Trophoblast cell (in vitro differentiated cells and primary cell): ENCODE measurements at regions not wholly inside any gene's neighbourhood (a gene's known extent, or its start where the extent isn't known, plus 50 kb on each side); places are given as distances from the start of the nearest gene placed in this dataset.

Experiments
- DNase-seq, 2 donors: peaks; one replicate each; pipeline ENCODE4 v3.0.0-alpha.2; 2016
- H2AFZ ChIP-seq: 2 replicates; pipeline ENCODE4 v1.6.1; 2013; ENCODE audit warnings: low read length, moderate library complexity, mild to moderate bottlenecking; ENCODE audit not compliant: insufficient read depth, poor library complexity
- H2AK5ac ChIP-seq: 2 replicates; pipeline ENCODE4 v1.6.1; 2013; ENCODE audit warnings: mild to moderate bottlenecking, low read length
- H2BK120ac ChIP-seq: 2 replicates; pipeline ENCODE4 v1.6.1; 2013; ENCODE audit warnings: low read length, mild to moderate bottlenecking, moderate library complexity; ENCODE audit not compliant: insufficient read depth, poor library complexity
- H2BK12ac ChIP-seq: 2 replicates; pipeline ENCODE4 v1.6.1; 2013; ENCODE audit warnings: mild to moderate bottlenecking, low read length, moderate library complexity
- H2BK5ac ChIP-seq: 2 replicates; pipeline ENCODE4 v1.6.1; 2013; ENCODE audit warnings: low read length, low read depth, moderate library complexity, mild to moderate bottlenecking; ENCODE audit not compliant: poor library complexity
- H3K14ac ChIP-seq: 2 replicates; pipeline ENCODE4 v1.6.1; 2013; ENCODE audit warnings: mild to moderate bottlenecking, low read length
- H3K18ac ChIP-seq: 2 replicates; pipeline ENCODE4 v1.6.1; 2013; ENCODE audit warnings: mild to moderate bottlenecking, low read length
- H3K23ac ChIP-seq: 2 replicates; pipeline ENCODE4 v1.6.1; 2013; ENCODE audit warnings: low read length
- H3K27ac ChIP-seq: 2 replicates; pipeline ENCODE4 v1.5.1; 2013; ENCODE audit warnings: low read depth, mild to moderate bottlenecking, inconsistent platforms, low read length, moderate library complexity
- H3K27me3 ChIP-seq: 2 replicates; pipeline ENCODE4 v1.6.1; 2013; ENCODE audit warnings: inconsistent platforms, mild to moderate bottlenecking, low read length, moderate library complexity; ENCODE audit not compliant: insufficient read depth
- H3K36me3 ChIP-seq, 2 experiments: 1 replicate in 1 of 2; 2 replicates in 1 of 2; pipeline ENCODE4 v1.6.1; 2013; ENCODE audit warnings: low read length in 2 of 2, mild to moderate bottlenecking in 2 of 2, moderate library complexity in 1 of 2; ENCODE audit not compliant: insufficient read depth in 2 of 2, control insufficient read depth in 1 of 2
- H3K4ac ChIP-seq: 2 replicates; pipeline ENCODE4 v1.6.1; 2013; ENCODE audit warnings: low read depth, mild to moderate bottlenecking, low read length, moderate library complexity
- H3K4me1 ChIP-seq, 2 experiments: 1 replicate in 1 of 2; 2 replicates in 1 of 2; pipeline ENCODE4 v1.6.1; 2013; ENCODE audit warnings: low read length in 2 of 2, mild to moderate bottlenecking in 2 of 2, moderate library complexity in 1 of 2; ENCODE audit not compliant: insufficient read depth in 2 of 2, control insufficient read depth in 1 of 2
- H3K4me2 ChIP-seq: 2 replicates; pipeline ENCODE4 v1.6.1; 2013; ENCODE audit warnings: inconsistent platforms, mild to moderate bottlenecking, low read length, moderate library complexity
- H3K4me3 ChIP-seq: 2 replicates; pipeline ENCODE4 v1.5.1; 2013; ENCODE audit warnings: mild to moderate bottlenecking, low read depth, low read length, inconsistent platforms
- H3K79me1 ChIP-seq: one replicate; pipeline ENCODE4 v1.6.1; 2013; ENCODE audit warnings: low read length
- H3K79me2 ChIP-seq: 2 replicates; pipeline ENCODE4 v1.6.1; 2013; ENCODE audit warnings: low read length, mild to moderate bottlenecking; ENCODE audit not compliant: control insufficient read depth, insufficient read depth, poor library complexity
- H3K9ac ChIP-seq: 2 replicates; pipeline ENCODE4 v1.6.1; 2013; ENCODE audit warnings: mild to moderate bottlenecking, low read length
- H3K9me3 ChIP-seq: 2 replicates; pipeline ENCODE4 v1.6.1; 2013; ENCODE audit warnings: low read depth, mild to moderate bottlenecking, control low read depth, inconsistent platforms, low read length; ENCODE audit not compliant: insufficient read depth
- H4K12ac ChIP-seq: 2 replicates; pipeline ENCODE4 v1.6.1; 2013; ENCODE audit warnings: low read depth, mild to moderate bottlenecking, low read length, moderate library complexity
- H4K8ac ChIP-seq: 2 replicates; pipeline ENCODE4 v1.6.1; 2013; ENCODE audit warnings: low read depth, mild to moderate bottlenecking, low read length, moderate library complexity
- H4K91ac ChIP-seq: one replicate; pipeline ENCODE4 v1.6.1; 2013; ENCODE audit warnings: low read depth, mild to moderate bottlenecking, low read length, moderate library complexity
- WGBS: extraction: QIAGEN DNeasy Blood & Tissue Kit; methylation state at CpG from one replicate; pipeline ENCODE4 v1.1.7; 2013; ENCODE audit warnings: missing lambda C conversion rate; ENCODE audit not compliant: insufficient read length, insufficient coverage; ENCODE audit errors: extremely low coverage; 5-methylcytosine and 5-hydroxymethylcytosine counted together

GRCh38 chr20:10990625-10991382 is 317.0 kb upstream of the JAG1 start:
- H3K14ac ChIP-seq = no peak overlapping the region
- H3K27ac ChIP-seq = no peak overlapping the region
- H2AFZ ChIP-seq = no peak overlapping the region
- no peak overlapping the region for H4K91ac ChIP-seq
- H2BK5ac ChIP-seq = no peak overlapping the region
- no peak overlapping the region for H2BK12ac ChIP-seq
- no peak overlapping the region for H3K18ac ChIP-seq
- H3K4ac ChIP-seq = no peak overlapping the region
- H3K4me3 ChIP-seq = no peak overlapping the region
- no peaks in the 10 kb centered on the region for H3K4me1 ChIP-seq
- no peak overlapping the region for H4K8ac ChIP-seq
- H3K4me2 ChIP-seq = no peak overlapping the region
- H3K9ac ChIP-seq = no peak overlapping the region
- no peaks in the 10 kb centered on the region for H3K36me3 ChIP-seq
- H3K79me1 ChIP-seq = no peaks in the 10 kb centered on the region
- no peak overlapping the region for H2BK120ac ChIP-seq
- DNase-seq = no peak
- no peak overlapping the region for H3K23ac ChIP-seq
- WGBS = no CpG with 5 or more reads among the region's 3 CpGs
- H3K27me3 ChIP-seq = no peaks in the 10 kb centered on the region
- H3K79me2 ChIP-seq = no peaks in the 10 kb centered on the region
- H4K12ac ChIP-seq = no peak overlapping the region
- H3K9me3 ChIP-seq = no peaks in the 10 kb centered on the region
- no peak overlapping the region for H2AK5ac ChIP-seq

GRCh38 chr20:10992731-10993130 is 318.9 kb upstream of the JAG1 start:
- H3K18ac ChIP-seq = no peak overlapping the region
- no peaks in the 10 kb centered on the region for H3K79me1 ChIP-seq
- no peaks in the 10 kb centered on the region for H3K9me3 ChIP-seq
- no peak overlapping the region for H3K9ac ChIP-seq
- no peak overlapping the region for H3K4me2 ChIP-seq
- no peak overlapping the region for H2AK5ac ChIP-seq
- no peak overlapping the region for H3K23ac ChIP-seq
- H3K79me2 ChIP-seq = no peaks in the 10 kb centered on the region
- H4K8ac ChIP-seq = no peak overlapping the region
- H2BK120ac ChIP-seq = no peak overlapping the region
- H3K27me3 ChIP-seq = no peaks in the 10 kb centered on the region
- H4K12ac ChIP-seq = no peak overlapping the region
- no peak overlapping the region for H2BK12ac ChIP-seq
- H3K27ac ChIP-seq = no peak overlapping the region
- no peak overlapping the region for H3K4me3 ChIP-seq
- no peak for DNase-seq
- no peak overlapping the region for H3K4ac ChIP-seq
- H3K36me3 ChIP-seq = no peaks in the 10 kb centered on the region
- H2BK5ac ChIP-seq = no peak overlapping the region
- no peaks in the 10 kb centered on the region for H3K4me1 ChIP-seq
- H4K91ac ChIP-seq = no peak overlapping the region
- H2AFZ ChIP-seq = no peak overlapping the region
- no CpG with 5 or more reads among the region's 6 CpGs for WGBS
- H3K14ac ChIP-seq = no peak overlapping the region

DNA sequence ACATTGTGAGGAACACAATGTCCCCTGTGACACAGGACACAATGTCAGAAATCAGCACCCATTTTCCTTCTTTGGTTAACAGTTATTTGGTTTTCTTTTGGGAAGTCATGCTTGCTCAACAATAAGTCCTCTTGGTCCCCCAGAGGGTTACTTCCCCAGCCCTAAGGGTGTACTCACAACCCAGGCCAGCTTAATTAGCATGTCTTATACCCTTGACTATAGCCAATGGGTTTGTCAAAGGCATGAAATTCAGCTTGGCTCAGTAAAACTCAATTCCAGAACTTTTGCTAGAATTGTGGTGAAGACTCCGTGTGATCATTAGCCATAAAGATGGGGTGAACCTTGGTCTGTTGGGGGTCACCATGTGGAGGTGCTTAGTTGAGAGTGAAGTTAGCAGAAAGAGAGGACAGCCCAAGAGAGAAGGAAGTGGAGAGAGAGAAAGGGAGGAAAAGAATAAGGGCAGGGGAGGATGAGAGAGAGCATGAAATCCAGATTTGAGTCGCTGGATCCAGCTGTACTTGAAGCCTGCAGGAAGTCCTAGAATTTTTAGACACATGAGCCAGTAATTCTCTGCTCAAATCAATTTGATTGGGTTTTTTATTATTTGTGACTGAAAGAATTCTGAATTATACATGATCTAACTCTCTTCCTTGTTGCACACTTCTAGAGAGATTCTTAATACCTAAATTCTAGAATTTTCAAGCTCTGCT is 321.3 kb upstream of the JAG1 start:
- Histone ChIP-seq H3K4me1 (no peaks in the 10 kb centered on the region), H2BK12ac (no peak overlapping the region), H3K27me3 (no peaks in the 10 kb centered on the region), H3K4ac (no peak overlapping the region), H3K27ac (no peak overlapping the region), H3K23ac (no peak overlapping the region), H3K79me2 (no peaks in the 10 kb centered on the region), H3K4me2 (no peak overlapping the region), H2BK5ac (no peak overlapping the region), H4K91ac (no peak overlapping the region), H3K36me3 (no peaks in the 10 kb centered on the region), H4K12ac (no peak overlapping the region), H2AFZ (no peak overlapping the region), H4K8ac (no peak overlapping the region), H3K14ac (no peak overlapping the region), H3K79me1 (no peaks in the 10 kb centered on the region), H3K4me3 (no peak overlapping the region), H3K18ac (no peak overlapping the region), H2BK120ac (no peak overlapping the region), H2AK5ac (no peak overlapping the region), H3K9ac (no peak overlapping the region), H3K9me3 (no peaks in the 10 kb centered on the region)
- no peak for DNase-seq
- no CpG with 5 or more reads among the region's 2 CpGs for WGBS

GRCh38 chr20:10998476-10998875 is 324.7 kb upstream of the JAG1 start:
- H3K9me3 ChIP-seq = no peaks in the 10 kb centered on the region
- no peak for DNase-seq
- H3K4me3 ChIP-seq = no peak overlapping the region
- H3K9ac ChIP-seq = no peak overlapping the region
- H3K27ac ChIP-seq = no peak overlapping the region
- no peak overlapping the region for H2AK5ac ChIP-seq
- H2BK120ac ChIP-seq = no peak overlapping the region
- no peaks in the 10 kb centered on the region for H3K79me1 ChIP-seq
- no peak overlapping the region for H2AFZ ChIP-seq
- H3K4me1 ChIP-seq = no peaks in the 10 kb centered on the region
- H4K12ac ChIP-seq = no peak overlapping the region
- no peaks in the 10 kb centered on the region for H3K79me2 ChIP-seq
- no CpG with 5 or more reads among the region's 4 CpGs for WGBS
- H3K36me3 ChIP-seq = no peaks in the 10 kb centered on the region
- H2BK5ac ChIP-seq = no peak overlapping the region
- H3K23ac ChIP-seq = no peak overlapping the region
- H2BK12ac ChIP-seq = no peak overlapping the region
- no peak overlapping the region for H3K4ac ChIP-seq
- no peak overlapping the region for H3K14ac ChIP-seq
- no peak overlapping the region for H3K18ac ChIP-seq
- no peak overlapping the region for H4K8ac ChIP-seq
- no peaks in the 10 kb centered on the region for H3K27me3 ChIP-seq
- no peak overlapping the region for H4K91ac ChIP-seq
- no peak overlapping the region for H3K4me2 ChIP-seq
